AG08396 (cell line): ENCODE measurements at regions not wholly inside any gene's neighbourhood (a gene's known extent, or its start where the extent isn't known, plus 50 kb on each side); places are given as distances from the start of the nearest gene placed in this dataset.
"Not testable (repeated sequence)": the region's sequence is repeated elsewhere in the genome, so short reads cannot be mapped to it uniquely, and the experiment has no call there.

ENCODE experiments used
- DNase-seq: peaks from one replicate; pipeline ENCODE4 v3.0.0; 2012; ENCODE audit warnings: low spot score, mixed read lengths

GRCh38 chr1:94769551-94769950, 50.6 kb upstream of the SLC44A3 start:
- no peak for DNase-seq

- no peak for DNase-seq
Observed at GRCh38 chr1:94768036-94768435, 52.1 kb upstream of the SLC44A3 start.

GRCh38 chr1:94765958-94766357, 54.2 kb upstream of the SLC44A3 start:
- DNase-seq, result no peak

GRCh38 chr1:94759188-94759587, 61.0 kb upstream of the SLC44A3 start:
- no peak for DNase-seq

- DNase-seq, result no peak
Observed at GRCh38 chr1:94757931-94758330, 62.2 kb upstream of the SLC44A3 start.

- DNase-seq, result peak; percentile 65
Observed at GRCh38 chr1:94755675-94756074, 64.5 kb upstream of the SLC44A3 start.

GRCh38 chr1:94755016-94755415, 65.1 kb upstream of the SLC44A3 start:
- DNase-seq, result not testable (repeated sequence)

- no peak for DNase-seq
Observed at GRCh38 chr1:94754570-94754969, 65.6 kb upstream of the SLC44A3 start.

GRCh38 chr1:94754095-94754494, 66.1 kb upstream of the SLC44A3 start:
- no peak for DNase-seq

- no peak for DNase-seq
Observed at GRCh38 chr1:94753171-94753972, 66.8 kb upstream of the SLC44A3 start.

- not testable (repeated sequence) for DNase-seq
Observed at GRCh38 chr1:94751483-94751882, 68.7 kb upstream of the SLC44A3 start.

- no peak for DNase-seq
Observed at GRCh38 chr1:94746635-94747525, 73.3 kb upstream of the SLC44A3 start.

GRCh38 chr1:94745742-94746141, 74.4 kb upstream of the SLC44A3 start:
- no peak for DNase-seq

GRCh38 chr1:94743862-94744261, 76.3 kb upstream of the SLC44A3 start:
- no peak for DNase-seq

GRCh38 chr1:94741996-94742395, 78.2 kb upstream of the SLC44A3 start:
- no peak for DNase-seq

GRCh38 chr1:94741510-94741909, 78.6 kb upstream of the SLC44A3 start:
- no peak for DNase-seq

- peak; percentile 65 for DNase-seq
Observed at GRCh38 chr1:94739521-94740061, 80.6 kb upstream of the SLC44A3 start.

GRCh38 chr1:94738371-94738770, 81.8 kb upstream of the SLC44A3 start:
- DNase-seq, result no peak

GRCh38 chr1:94737124-94737998, 82.8 kb upstream of the SLC44A3 start:
- DNase-seq, result no peak

GRCh38 chr1:94736549-94736948, 83.6 kb upstream of the SLC44A3 start:
- DNase-seq, result no peak

GRCh38 chr1:94736073-94736472, 84.1 kb upstream of the SLC44A3 start:
- DNase-seq, result no peak
